ENCODE measurements at regions not wholly inside any gene's neighbourhood (a gene's known extent, or its start where the extent isn't known, plus 50 kb on each side); places are given as distances from the start of the nearest gene placed in this dataset.
A peak's percentile ranks its signal among the peaks of the same experiment; 100 is the strongest.

GRCh38 chr7:33832271-33832721 is 73.0 kb upstream of the BMPER start:
- DNase-seq (ENCODE audit: low read depth): no peak
- no peak for TF ChIP-seq CTCF (IDR thresholded peaks at IDR 0.05; ENCODE audit: low read length, missing control alignments)

GRCh38 chr7:33836797-33837355 is 68.5 kb upstream of the BMPER start:
- H3K4me3 ChIP-seq (replicated peaks; ENCODE audit: low read depth, low read length): no peak overlapping the region
- DNase-seq (ENCODE audit: low read depth): no peak
- TF ChIP-seq CTCF (IDR thresholded peaks at IDR 0.05; ENCODE audit: low read length, missing control alignments): no peak

More at GRCh38 chr7:33832271-33832721, 73.0 kb upstream of the BMPER start:
- H3K4me3 ChIP-seq (replicated peaks; ENCODE audit: low read depth, low read length): no peak overlapping the region

GRCh38 chr7:33837356-33837851 is 67.9 kb upstream of the BMPER start:
- no peak for DNase-seq (ENCODE audit: low read depth)
- no peak for TF ChIP-seq CTCF (IDR thresholded peaks at IDR 0.05; ENCODE audit: low read length, missing control alignments)

GRCh38 chr7:33841031-33841430 is 64.3 kb upstream of the BMPER start:
- DNase-seq (ENCODE audit: low read depth): no peak
- no peak for TF ChIP-seq CTCF (IDR thresholded peaks at IDR 0.05; ENCODE audit: low read length, missing control alignments)

More at GRCh38 chr7:33837356-33837851, 67.9 kb upstream of the BMPER start:
- H3K4me3 ChIP-seq (replicated peaks; ENCODE audit: low read depth, low read length): no peak overlapping the region

GRCh38 chr7:33841705-33842129 is 63.6 kb upstream of the BMPER start:
- H3K4me3 ChIP-seq (replicated peaks; ENCODE audit: low read depth, low read length): no peak overlapping the region
- DNase-seq (ENCODE audit: low read depth): peak; percentile 33
- TF ChIP-seq CTCF (IDR thresholded peaks at IDR 0.05; ENCODE audit: low read length, missing control alignments): no peak

More at GRCh38 chr7:33841031-33841430, 64.3 kb upstream of the BMPER start:
- H3K4me3 ChIP-seq (replicated peaks; ENCODE audit: low read depth, low read length): no peak overlapping the region

GRCh38 chr7:33842150-33842549 is 63.2 kb upstream of the BMPER start:
- DNase-seq (ENCODE audit: low read depth): no peak
- no peak overlapping the region for H3K4me3 ChIP-seq (replicated peaks; ENCODE audit: low read depth, low read length)
- TF ChIP-seq CTCF (IDR thresholded peaks at IDR 0.05; ENCODE audit: low read length, missing control alignments): no peak

- no peak for DNase-seq (ENCODE audit: low read depth)
- no peak for TF ChIP-seq CTCF (IDR thresholded peaks at IDR 0.05; ENCODE audit: low read length, missing control alignments)
- H3K4me3 ChIP-seq (replicated peaks; ENCODE audit: low read depth, low read length): no peak overlapping the region
These were observed 59.3 kb upstream of the BMPER start for GRCh38 chr7:33845991-33846509.
